Activated naive CD8-positive, alpha-beta T cell treated with anti-CD3 and anti-CD28 coated beads, Interleukin-2, amount 10 ng/mL, durations not matched to agents 7 days and 5 days (primary cell): ENCODE measurements at regions not wholly inside any gene's neighbourhood (a gene's known extent, or its start where the extent isn't known, plus 50 kb on each side); places are given as distances from the start of the nearest gene placed in this dataset.
"Not testable (repeated sequence)": the region's sequence is repeated elsewhere in the genome, so short reads cannot be mapped to it uniquely, and the experiment has no call there.

ENCODE experiments used
- ATAC-seq: fragments of 150-1000 bp; cut with Tn5 transposase; one replicate; pipeline ENCODE4 v1.10.0; 2021; ENCODE audit warnings: low read depth, moderate library complexity
- POLR2A ChIA-PET: fragments of 350-600 bp; sonication (Branson Sonifier 250); formaldehyde crosslinking; loops from one replicate; lab custom pipeline; 2021; ENCODE audit warnings: antibody characterized with exemption; lab: Charles Lee
- DNase-seq: peaks from one replicate; pipeline ENCODE4 v3.0.0; 2021
- H3K27ac Mint-ChIP-seq: one replicate; pipeline ENCODE4 v1.8.0; 2022; ENCODE audit warnings: mild to moderate bottlenecking, mixed read lengths
- H3K27me3 Mint-ChIP-seq: one replicate; pipeline ENCODE4 v1.8.0; 2022; ENCODE audit warnings: mild to moderate bottlenecking, moderate library complexity, mixed read lengths
- H3K36me3 Mint-ChIP-seq: one replicate; pipeline ENCODE4 v1.8.0; 2021; ENCODE audit warnings: mild to moderate bottlenecking, mixed read lengths
- H3K4me1 Mint-ChIP-seq: one replicate; pipeline ENCODE4 v1.8.0; 2021; ENCODE audit warnings: mixed read lengths
- H3K4me3 Mint-ChIP-seq: one replicate; pipeline ENCODE4 v1.8.0; 2022; ENCODE audit warnings: mild to moderate bottlenecking, moderate library complexity, mixed read lengths
- H3K9me3 Mint-ChIP-seq: one replicate; pipeline ENCODE4 v1.8.0; 2021; ENCODE audit warnings: mixed read lengths

- ATAC-seq (no peak), DNase-seq (no peak)
- Mint-ChIP-seq H3K9me3 (no peaks in the 10 kb centered on the region), H3K4me1 (no peaks in the 10 kb centered on the region), H3K36me3 (no peaks in the 10 kb centered on the region), H3K27me3 (peaks cover 4% of the 10 kb centered on the region), H3K27ac (no peak overlapping the region), H3K4me3 (no peak overlapping the region)
- POLR2A ChIA-PET: interaction anchor here (0.6 to 0.7 kb wide), 2 partner anchors 72 to 362 kb away, joined by 3 to 5 read pairs; partner anchors contain the start of gene RNU4-1
These were observed 54.3 kb upstream of the CIT start for GRCh38 chr12:119931402-119931801.

GRCh38 chr12:119932921-119933320 is 55.8 kb upstream of the CIT start:
- no peak overlapping the region for H3K4me3 Mint-ChIP-seq
- no peak overlapping the region for H3K27ac Mint-ChIP-seq
- ATAC-seq (no peak), DNase-seq (no peak)
- no peaks in the 10 kb centered on the region for H3K9me3 Mint-ChIP-seq
- POLR2A ChIA-PET: no interaction called here
- no peaks in the 10 kb centered on the region for H3K36me3 Mint-ChIP-seq
- peaks cover 4% of the 10 kb centered on the region for H3K27me3 Mint-ChIP-seq
- no peaks in the 10 kb centered on the region for H3K4me1 Mint-ChIP-seq

- H3K4me3 Mint-ChIP-seq, POLR2A ChIA-PET, H3K36me3 Mint-ChIP-seq, H3K27me3 Mint-ChIP-seq, H3K9me3 Mint-ChIP-seq, ATAC-seq, DNase-seq, H3K4me1 Mint-ChIP-seq, H3K27ac Mint-ChIP-seq: not testable (repeated sequence)
These were observed 54.3 kb upstream of the BICDL1 start for GRCh38 chr12:119934780-119935179.

GRCh38 chr12:119936705-119937311 is 52.2 kb upstream of the BICDL1 start:
- no peak for DNase-seq
- H3K27me3 Mint-ChIP-seq: peaks cover 2% of the 10 kb centered on the region
- peaks cover 1% of the 10 kb centered on the region for H3K4me1 Mint-ChIP-seq
- H3K36me3 Mint-ChIP-seq: no peaks in the 10 kb centered on the region
- no peak for ATAC-seq
- no peaks in the 10 kb centered on the region for H3K9me3 Mint-ChIP-seq
- POLR2A ChIA-PET: no interaction called here
- H3K4me3 Mint-ChIP-seq: no peak overlapping the region
- H3K27ac Mint-ChIP-seq: no peak overlapping the region

- Mint-ChIP-seq H3K27ac (no peak overlapping the region), H3K36me3 (no peaks in the 10 kb centered on the region), H3K4me1 (peaks cover 1% of the 10 kb centered on the region), H3K9me3 (no peaks in the 10 kb centered on the region), H3K4me3 (no peak overlapping the region), H3K27me3 (peaks cover 2% of the 10 kb centered on the region)
- POLR2A ChIA-PET: no interaction called here
- ATAC-seq: peak; percentile 65
- peak; percentile 54 for DNase-seq
These were observed 50.9 kb upstream of the BICDL1 start for GRCh38 chr12:119938049-119938667.
